ENCODE measurements at regions not wholly inside any gene's neighbourhood (a gene's known extent, or its start where the extent isn't known, plus 50 kb on each side); places are given as distances from the start of the nearest gene placed in this dataset.

GRCh38 chrX:110414273-110414672 lies 55.6 kb downstream of the RTL9 start:
- TF ChIP-seq CTCF (IDR thresholded peaks at IDR 0.05): no peak
- intact Hi-C loops (cut with DNase I): loop anchor here (10.0 kb wide), 1 partner anchor 259 kb away; no protein-coding TSS in a partner anchor
- Histone ChIP-seq H3K9me3 (no peaks in the 10 kb centered on the region), H3K4me3 (no peak overlapping the region), H3K27ac (no peak overlapping the region), H3K36me3 (no peaks in the 10 kb centered on the region), H3K4me1 (no peaks in the 10 kb centered on the region), H3K27me3 (no peaks in the 10 kb centered on the region)
- DNase-seq (no peak), ATAC-seq (no peak)

- Histone ChIP-seq H3K9me3 (no peaks in the 10 kb centered on the region), H3K27ac (no peak overlapping the region), H3K36me3 (no peaks in the 10 kb centered on the region), H3K4me1 (no peaks in the 10 kb centered on the region), H3K27me3 (no peaks in the 10 kb centered on the region), H3K4me3 (no peak overlapping the region)
- ATAC-seq (no peak), DNase-seq (no peak)
- TF ChIP-seq CTCF (IDR thresholded peaks at IDR 0.05): no peak
- intact Hi-C loops (cut with DNase I): loop anchor here (10.0 kb wide), 1 partner anchor 260 kb away; no protein-coding TSS in a partner anchor
Measured at GRCh38 chrX:110414679-110415439, 56.2 kb downstream of the RTL9 start.

- H3K27ac ChIP-seq: no peak overlapping the region
- no peak for DNase-seq
- intact Hi-C loops (cut with DNase I): loop anchor here (10.0 kb wide), 1 partner anchor 261 kb away; no protein-coding TSS in a partner anchor
Measured at GRCh38 chrX:110415440-110416170, 57.0 kb downstream of the RTL9 start.

GRCh38 chrX:110417128-110417527 lies 58.5 kb downstream of the RTL9 start:
- ATAC-seq: no peak
- intact Hi-C loops (cut with DNase I): loop anchor here (10.0 kb wide), 1 partner anchor 262 kb away; no protein-coding TSS in a partner anchor
- Histone ChIP-seq H3K27me3 (no peaks in the 10 kb centered on the region), H3K27ac (no peak overlapping the region), H3K4me1 (no peaks in the 10 kb centered on the region), H3K4me3 (no peak overlapping the region), H3K36me3 (no peaks in the 10 kb centered on the region), H3K9me3 (no peaks in the 10 kb centered on the region)
- TF ChIP-seq CTCF (IDR thresholded peaks at IDR 0.05): no peak
- no peak for DNase-seq

More at GRCh38 chrX:110415440-110416170, 57.0 kb downstream of the RTL9 start:
- Histone ChIP-seq H3K9me3 (no peaks in the 10 kb centered on the region), H3K36me3 (no peaks in the 10 kb centered on the region), H3K4me1 (no peaks in the 10 kb centered on the region), H3K27me3 (no peaks in the 10 kb centered on the region), H3K4me3 (no peak overlapping the region)
- no peak for TF ChIP-seq CTCF (IDR thresholded peaks at IDR 0.05)
- ATAC-seq: no peak

- Histone ChIP-seq H3K4me3 (no peak overlapping the region), H3K9me3 (no peaks in the 10 kb centered on the region), H3K27ac (no peak overlapping the region), H3K27me3 (no peaks in the 10 kb centered on the region), H3K4me1 (no peaks in the 10 kb centered on the region), H3K36me3 (no peaks in the 10 kb centered on the region)
- intact Hi-C loops (cut with DNase I): loop anchor here (10.0 kb wide), 1 partner anchor 264 kb away; no protein-coding TSS in a partner anchor
- ATAC-seq (peak; percentile 88), DNase-seq (peak; percentile 60)
- peak; percentile 41 for TF ChIP-seq CTCF (IDR thresholded peaks at IDR 0.05)
Measured at GRCh38 chrX:110418316-110419235, 59.9 kb downstream of the RTL9 start.
